Smooth muscle cell (in vitro differentiated cells): ENCODE measurements at regions not wholly inside any gene's neighbourhood (a gene's known extent, or its start where the extent isn't known, plus 50 kb on each side); places are given as distances from the start of the nearest gene placed in this dataset.
"Not testable (repeated sequence)": the region's sequence is repeated elsewhere in the genome, so short reads cannot be mapped to it uniquely, and the experiment has no call there.

Source experiments
- DNase-seq: peaks from one replicate; lab custom pipeline; 2025; ENCODE audit not compliant: unreplicated experiment; lab: John Stamatoyannopoulos, UW
- H2AFZ ChIP-seq: fragments of 200-600 bp; sonication (generic); 2 replicates; pipeline ENCODE4 v1.6.0; 2016; ENCODE audit warnings: antibody characterized with exemption, low read depth, mild to moderate bottlenecking
- H3F3A ChIP-seq: fragments of 200-600 bp; sonication (generic); 2 replicates; pipeline ENCODE4 v1.6.0; 2017; ENCODE audit warnings: antibody characterized with exemption, low read depth
- H3K27ac ChIP-seq: fragments of 200-600 bp; sonication (generic); 2 replicates; pipeline ENCODE4 v1.5.1; 2016; ENCODE audit warnings: low read depth, mild to moderate bottlenecking
- H3K27me3 ChIP-seq: fragments of 200-600 bp; sonication (generic); 2 replicates; pipeline ENCODE4 v1.6.1; 2016; ENCODE audit warnings: low read depth, mild to moderate bottlenecking
- H3K36me3 ChIP-seq: fragments of 200-600 bp; sonication (generic); 2 replicates; pipeline ENCODE4 v1.5.1; 2016; ENCODE audit warnings: low read depth
- H3K4me1 ChIP-seq: fragments of 200-600 bp; sonication (generic); 2 replicates; pipeline ENCODE4 v1.5.1; 2016; ENCODE audit warnings: low read depth
- H3K4me2 ChIP-seq: fragments of 200-600 bp; sonication (generic); 2 replicates; pipeline ENCODE4 v1.6.0; 2016; ENCODE audit warnings: mild to moderate bottlenecking
- H3K4me3 ChIP-seq: fragments of 200-600 bp; sonication (generic); 2 replicates; pipeline ENCODE4 v1.5.1; 2016; ENCODE audit warnings: mild to moderate bottlenecking
- H3K79me2 ChIP-seq: fragments of 200-600 bp; sonication (generic); 2 replicates; pipeline ENCODE4 v1.6.0; 2016; ENCODE audit warnings: low read depth, mild to moderate bottlenecking
- H3K9ac ChIP-seq: fragments of 200-600 bp; sonication (generic); 2 replicates; pipeline ENCODE4 v1.6.0; 2016; ENCODE audit warnings: low read depth
- H3K9me3 ChIP-seq: fragments of 200-600 bp; sonication (generic); replicated peaks from 2 replicates; pipeline ENCODE4 v1.5.1; 2016; ENCODE audit warnings: low read depth
- H4K20me1 ChIP-seq: fragments of 200-600 bp; sonication (generic); 2 replicates; pipeline ENCODE4 v1.6.0; 2016; ENCODE audit warnings: low read depth
- WGBS: methylation state at CpG from one replicate; pipeline ENCODE4 v1.1.7; 2016; ENCODE audit warnings: low lambda C conversion rate; 5-methylcytosine and 5-hydroxymethylcytosine counted together
- TF ChIP-seq, protein P1 (sequence below): fragments of 200-600 bp; sonication (generic); IDR thresholded peaks from 2 replicates; pipeline ENCODE4 v1.5.1; 2017; ENCODE audit warnings: borderline replicate concordance, mild to moderate bottlenecking, antibody characterized with exemption; ENCODE audit not compliant: insufficient read depth, poor library complexity, severe bottlenecking

DNA sequence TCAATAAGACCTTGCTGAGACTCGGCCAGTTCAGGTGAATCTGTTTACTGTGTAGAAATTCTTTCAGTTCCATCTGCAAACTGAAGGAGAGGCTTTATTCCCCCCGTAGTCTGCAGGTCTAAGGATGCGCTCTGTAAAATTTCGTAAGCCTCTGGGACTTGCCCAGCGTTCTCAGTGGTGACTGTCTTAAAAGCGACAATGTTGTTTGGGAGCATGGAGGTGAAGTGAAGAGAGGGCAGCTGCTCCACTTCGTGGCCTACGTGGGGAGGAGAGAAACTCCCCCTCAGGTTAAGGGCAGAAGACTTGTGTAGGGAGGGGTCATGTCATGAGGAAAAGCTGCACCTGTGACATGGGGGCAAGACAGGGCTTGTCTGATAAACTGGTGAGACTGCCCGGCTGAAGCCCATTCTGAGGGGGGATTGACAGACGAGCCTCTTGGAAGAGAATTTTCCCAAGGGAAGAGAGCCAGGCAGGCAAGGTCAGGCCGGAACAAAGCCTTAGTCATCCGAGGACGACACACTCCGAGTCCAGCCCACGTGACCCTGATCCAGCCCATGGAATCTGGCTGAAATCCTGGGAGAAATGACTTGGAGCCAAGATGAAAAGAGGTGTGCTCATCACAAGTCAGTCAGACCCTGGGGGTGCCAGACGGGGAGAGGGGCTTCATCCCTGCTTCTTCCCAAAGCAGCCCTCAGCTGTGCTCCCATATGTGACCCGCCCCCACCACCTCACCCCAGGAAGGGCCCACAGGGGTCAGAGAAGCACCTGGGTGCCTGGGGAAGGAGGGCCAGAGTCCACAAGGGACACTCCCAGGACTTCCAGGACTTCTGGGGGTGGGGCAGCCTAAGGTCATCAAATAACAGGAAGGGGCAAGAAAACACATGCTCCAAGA, 88.5 kb upstream of the SH3BP4 start:
- no peak overlapping the region for H3K27ac ChIP-seq
- H3K27me3 ChIP-seq: no peaks in the 10 kb centered on the region
- no peak overlapping the region for H3K4me2 ChIP-seq
- DNase-seq: no peak
- H3K9me3 ChIP-seq: no peaks in the 10 kb centered on the region
- H3K79me2 ChIP-seq: no peaks in the 10 kb centered on the region
- TF ChIP-seq, protein P1, sequence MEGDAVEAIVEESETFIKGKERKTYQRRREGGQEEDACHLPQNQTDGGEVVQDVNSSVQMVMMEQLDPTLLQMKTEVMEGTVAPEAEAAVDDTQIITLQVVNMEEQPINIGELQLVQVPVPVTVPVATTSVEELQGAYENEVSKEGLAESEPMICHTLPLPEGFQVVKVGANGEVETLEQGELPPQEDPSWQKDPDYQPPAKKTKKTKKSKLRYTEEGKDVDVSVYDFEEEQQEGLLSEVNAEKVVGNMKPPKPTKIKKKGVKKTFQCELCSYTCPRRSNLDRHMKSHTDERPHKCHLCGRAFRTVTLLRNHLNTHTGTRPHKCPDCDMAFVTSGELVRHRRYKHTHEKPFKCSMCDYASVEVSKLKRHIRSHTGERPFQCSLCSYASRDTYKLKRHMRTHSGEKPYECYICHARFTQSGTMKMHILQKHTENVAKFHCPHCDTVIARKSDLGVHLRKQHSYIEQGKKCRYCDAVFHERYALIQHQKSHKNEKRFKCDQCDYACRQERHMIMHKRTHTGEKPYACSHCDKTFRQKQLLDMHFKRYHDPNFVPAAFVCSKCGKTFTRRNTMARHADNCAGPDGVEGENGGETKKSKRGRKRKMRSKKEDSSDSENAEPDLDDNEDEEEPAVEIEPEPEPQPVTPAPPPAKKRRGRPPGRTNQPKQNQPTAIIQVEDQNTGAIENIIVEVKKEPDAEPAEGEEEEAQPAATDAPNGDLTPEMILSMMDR: no peak
- no peak overlapping the region for H3K9ac ChIP-seq
- H3K36me3 ChIP-seq: no peaks in the 10 kb centered on the region
- no peaks in the 10 kb centered on the region for H4K20me1 ChIP-seq
- WGBS: 55% methylated on average over 17 of the region's 17 CpGs
- peaks cover 5% of the 10 kb centered on the region for H3K4me1 ChIP-seq
- peaks cover 7% of the 10 kb centered on the region for H3F3A ChIP-seq
- H2AFZ ChIP-seq: peak overlapping the region; percentile 54
- H3K4me3 ChIP-seq: no peak overlapping the region

DNA sequence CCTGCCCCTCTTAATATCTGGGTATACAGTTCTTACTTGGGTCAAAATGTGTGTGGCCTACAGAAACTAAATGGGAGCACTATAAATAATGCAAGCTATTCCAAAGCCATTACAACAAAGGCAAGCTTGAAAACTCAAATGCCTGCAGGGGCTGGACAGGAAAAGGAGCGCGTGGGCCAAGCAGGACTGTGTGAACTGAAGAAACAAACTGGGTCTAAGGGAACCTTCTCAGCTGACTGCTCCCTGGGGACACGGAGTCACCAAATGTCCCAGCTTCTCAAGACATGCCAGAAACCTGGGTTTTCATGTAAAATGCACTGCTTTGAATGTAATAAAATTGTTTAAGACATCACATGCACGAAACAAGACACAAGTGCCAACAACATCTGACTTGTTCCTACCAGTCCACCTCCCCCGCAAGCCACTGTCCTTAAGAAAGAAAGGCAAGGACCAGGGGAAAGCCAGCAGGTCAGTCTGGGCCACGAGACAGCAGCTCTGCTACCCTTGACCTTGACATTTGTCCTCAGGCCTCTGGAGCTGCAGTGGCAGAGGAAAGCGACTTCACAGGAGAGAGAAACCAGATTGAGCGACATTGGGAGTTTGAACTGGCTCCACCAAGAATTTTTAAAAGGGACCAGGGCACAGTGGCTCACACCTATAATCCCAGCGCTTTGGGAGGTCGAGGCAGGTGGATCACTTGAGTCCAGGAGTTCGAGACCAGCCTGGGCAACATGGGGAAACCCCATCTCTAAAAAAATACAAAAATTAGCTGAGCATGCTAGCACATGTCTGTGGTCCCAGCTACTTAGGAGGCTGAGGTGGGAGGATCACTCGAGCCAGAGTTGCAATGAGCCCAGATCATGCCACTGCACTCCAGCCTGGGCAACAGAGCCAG, 89.7 kb upstream of the SH3BP4 start:
- 85% methylated on average over 12 of the region's 12 CpGs for WGBS
- no peaks in the 10 kb centered on the region for H4K20me1 ChIP-seq
- H3K9ac ChIP-seq: no peak overlapping the region
- no peaks in the 10 kb centered on the region for H3K27me3 ChIP-seq
- TF ChIP-seq, protein P1: no peak
- peaks cover 5% of the 10 kb centered on the region for H3K4me1 ChIP-seq
- no peaks in the 10 kb centered on the region for H3K79me2 ChIP-seq
- H2AFZ ChIP-seq: no peak overlapping the region
- H3K4me3 ChIP-seq: no peak overlapping the region
- H3F3A ChIP-seq: peaks cover 7% of the 10 kb centered on the region
- H3K27ac ChIP-seq: no peak overlapping the region
- no peaks in the 10 kb centered on the region for H3K36me3 ChIP-seq
- DNase-seq: no peak
- no peaks in the 10 kb centered on the region for H3K9me3 ChIP-seq
- H3K4me2 ChIP-seq: no peak overlapping the region

DNA sequence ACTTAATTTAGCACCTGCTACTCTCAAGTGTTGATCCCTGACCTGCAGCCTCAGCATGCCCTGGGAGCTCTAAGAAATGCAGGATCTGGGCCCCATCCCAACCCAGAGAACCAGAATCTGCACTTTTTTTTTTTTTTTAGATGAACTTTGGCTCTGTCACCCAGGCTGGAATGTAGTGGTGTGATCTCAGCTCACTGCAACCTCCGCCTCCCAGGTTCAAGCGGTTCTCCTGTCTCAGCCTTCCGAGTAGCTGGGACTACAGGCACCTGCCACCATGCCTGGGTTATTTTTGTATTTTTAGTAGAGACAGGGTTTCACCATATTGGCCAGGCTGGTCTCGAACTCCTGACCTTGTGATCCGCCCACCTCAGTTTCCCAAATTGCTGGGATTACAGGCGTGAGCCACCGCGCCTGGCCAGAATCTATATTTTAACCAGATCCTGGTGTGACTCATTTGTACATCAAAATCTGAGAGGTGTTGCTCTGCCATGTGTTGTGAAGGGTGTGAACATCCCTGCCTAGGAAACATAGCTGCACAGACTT, 92.4 kb upstream of the SH3BP4 start:
- not testable (repeated sequence) for H3K79me2 ChIP-seq, H4K20me1 ChIP-seq, H3F3A ChIP-seq, H2AFZ ChIP-seq, H3K9ac ChIP-seq, H3K4me1 ChIP-seq, H3K9me3 ChIP-seq, H3K27ac ChIP-seq, H3K4me3 ChIP-seq, H3K4me2 ChIP-seq, DNase-seq, H3K36me3 ChIP-seq, H3K27me3 ChIP-seq
- WGBS: 89% methylated on average over 8 of the region's 8 CpGs

DNA sequence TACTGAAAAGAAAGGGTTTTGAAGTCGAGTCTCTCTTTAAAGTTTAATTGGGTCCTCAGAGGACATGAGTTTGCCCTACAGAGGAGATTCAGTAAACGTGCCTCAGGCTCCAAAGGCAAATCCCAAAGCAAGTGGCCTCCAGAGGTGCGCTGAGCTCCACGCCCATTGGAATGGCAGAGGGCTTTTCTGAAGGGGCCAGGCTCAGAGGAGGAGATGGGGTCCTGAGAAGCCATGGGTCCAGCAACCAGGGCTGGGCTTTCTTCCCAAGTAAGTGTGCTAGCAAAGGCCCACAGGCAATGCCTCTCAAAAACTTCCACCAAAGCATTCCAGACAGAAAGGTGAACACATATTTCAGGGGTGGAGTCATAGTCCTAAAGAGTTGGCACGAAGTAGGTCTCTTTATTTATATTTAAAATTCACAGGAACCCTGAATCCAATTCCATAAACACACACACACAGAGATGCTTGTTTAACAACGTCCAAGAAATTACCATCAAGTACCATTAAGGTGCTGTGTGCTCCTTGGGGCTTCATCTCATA, 93.0 kb upstream of the SH3BP4 start:
- Histone ChIP-seq H2AFZ (no peak overlapping the region), H3K9me3 (no peaks in the 10 kb centered on the region), H3K4me1 (peaks cover 5% of the 10 kb centered on the region), H3F3A (peaks cover 7% of the 10 kb centered on the region), H3K9ac (no peak overlapping the region), H3K36me3 (no peaks in the 10 kb centered on the region), H3K27ac (no peak overlapping the region), H3K4me3 (no peak overlapping the region), H4K20me1 (no peaks in the 10 kb centered on the region), H3K27me3 (no peaks in the 10 kb centered on the region), H3K4me2 (no peak overlapping the region), H3K79me2 (no peaks in the 10 kb centered on the region)
- 70% methylated on average over 6 of the region's 6 CpGs for WGBS
- TF ChIP-seq, protein P1: no peak
- no peak for DNase-seq
